ENCODE measurements at regions not wholly inside any gene's neighbourhood (a gene's known extent, or its start where the extent isn't known, plus 50 kb on each side); places are given as distances from the start of the nearest gene placed in this dataset.
"Not testable (repeated sequence)": the region's sequence is repeated elsewhere in the genome, so short reads cannot be mapped to it uniquely, and the experiment has no call there.

- no peak for DNase-seq
- in situ Hi-C loops (cut with HindIII; ENCODE audit: low pct_ligation_motif_present, low pct_unique_long_range_greater_than_20kb, low sequenced_read_pairs) = no loop called here
Observed at GRCh38 chr10:120041807-120042559, 149.5 kb downstream of the SEC23IP start.

DNA sequence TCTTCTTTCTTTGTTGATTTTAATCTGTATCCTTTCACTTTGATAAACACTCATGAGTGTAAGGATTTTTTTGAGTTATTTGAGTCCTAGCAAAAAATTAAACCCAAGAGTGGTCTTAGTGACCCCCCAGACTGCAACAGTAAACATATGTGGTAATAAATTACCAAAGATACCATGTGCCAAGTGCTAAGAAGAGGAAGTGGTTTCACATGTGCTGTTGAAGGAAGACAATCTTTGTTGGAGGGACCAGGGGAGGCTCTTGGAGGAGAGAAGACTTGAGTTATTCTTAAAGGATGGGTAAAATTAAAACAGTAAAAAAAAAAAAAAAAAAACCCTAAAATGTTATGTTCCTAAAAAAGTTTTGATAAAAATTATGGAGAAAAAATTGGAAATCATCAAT is 150.2 kb downstream of the SEC23IP start:
- in situ Hi-C loops (cut with HindIII; ENCODE audit: low pct_ligation_motif_present, low pct_unique_long_range_greater_than_20kb, low sequenced_read_pairs) = no loop called here
- no peak for DNase-seq

GRCh38 chr10:120047373-120047772 is 154.8 kb downstream of the SEC23IP start:
- DNase-seq; in situ Hi-C loops (cut with HindIII; ENCODE audit: low pct_ligation_motif_present, low pct_unique_long_range_greater_than_20kb, low sequenced_read_pairs): not testable (repeated sequence)

- in situ Hi-C loops (cut with HindIII; ENCODE audit: low pct_ligation_motif_present, low pct_unique_long_range_greater_than_20kb, low sequenced_read_pairs) = no loop called here
- DNase-seq = no peak
Observed at GRCh38 chr10:120047926-120048325, 155.4 kb downstream of the SEC23IP start.

GRCh38 chr10:120048391-120048790 is 155.9 kb downstream of the SEC23IP start:
- in situ Hi-C loops (cut with HindIII; ENCODE audit: low pct_ligation_motif_present, low pct_unique_long_range_greater_than_20kb, low sequenced_read_pairs) = no loop called here

GRCh38 chr10:120051671-120052070 is 159.1 kb downstream of the SEC23IP start:
- DNase-seq = no peak
- in situ Hi-C loops (cut with HindIII; ENCODE audit: low pct_ligation_motif_present, low pct_unique_long_range_greater_than_20kb, low sequenced_read_pairs) = no loop called here

More at GRCh38 chr10:120048391-120048790, 155.9 kb downstream of the SEC23IP start:
- DNase-seq = no peak

DNA sequence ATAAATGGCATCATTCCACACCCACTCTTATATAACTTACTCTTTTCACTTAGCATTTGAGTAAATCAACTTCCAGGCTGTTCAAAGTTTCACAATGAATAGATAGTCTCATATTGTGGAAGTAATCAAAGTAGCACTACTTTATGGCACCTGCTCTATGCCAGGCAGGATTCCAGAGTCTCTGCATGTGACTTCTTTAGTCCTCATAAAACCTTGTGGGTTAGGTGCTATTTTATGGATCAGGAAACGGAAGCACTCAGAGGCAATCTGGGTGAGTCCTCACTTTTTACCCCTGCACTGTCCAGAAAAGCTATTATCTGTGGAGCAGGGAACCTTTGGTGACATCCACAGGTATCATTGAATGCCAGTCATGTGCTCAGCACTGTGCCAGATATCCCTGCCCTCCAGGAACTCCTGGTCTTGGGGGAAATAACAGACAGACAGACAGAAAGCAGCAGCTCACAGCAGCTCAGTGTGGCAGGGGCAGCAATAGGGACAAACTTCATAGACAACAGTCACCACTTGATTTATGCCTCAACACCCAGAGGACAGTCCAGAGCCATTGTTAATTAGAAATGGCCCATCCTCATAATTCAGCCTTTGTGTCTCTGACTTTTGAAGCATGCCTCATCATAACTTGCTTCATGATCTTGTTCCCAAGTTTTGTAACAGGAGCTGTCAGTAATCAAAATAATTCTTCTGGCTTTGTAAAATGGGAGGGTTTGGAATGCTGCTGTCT is 160.6 kb downstream of the SEC23IP start:
- in situ Hi-C loops (cut with HindIII; ENCODE audit: low pct_ligation_motif_present, low pct_unique_long_range_greater_than_20kb, low sequenced_read_pairs) = no loop called here
- DNase-seq = no peak

DNA sequence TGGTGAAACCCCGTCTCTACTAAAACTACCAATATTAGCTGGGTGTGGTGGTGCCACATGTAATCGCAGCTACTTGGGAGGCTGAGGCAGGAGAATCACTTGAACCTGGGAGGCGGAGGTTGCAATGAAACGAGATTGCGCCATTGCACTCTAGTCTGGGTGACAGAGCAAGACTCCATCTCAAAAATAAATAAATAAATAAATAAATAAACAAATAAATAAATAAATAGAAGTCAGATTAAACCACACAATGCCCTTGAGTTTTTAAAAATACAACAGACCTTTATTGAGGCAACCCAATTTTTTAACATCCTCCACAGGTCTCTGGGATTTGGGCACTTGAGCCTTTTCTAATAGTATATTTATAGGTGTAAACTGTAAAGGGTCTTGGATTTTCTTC is 167.3 kb downstream of the SEC23IP start:
- in situ Hi-C loops (cut with HindIII; ENCODE audit: low pct_ligation_motif_present, low pct_unique_long_range_greater_than_20kb, low sequenced_read_pairs); DNase-seq: not testable (repeated sequence)

- in situ Hi-C loops (cut with HindIII; ENCODE audit: low pct_ligation_motif_present, low pct_unique_long_range_greater_than_20kb, low sequenced_read_pairs) = no loop called here
- DNase-seq = no peak
Observed at GRCh38 chr10:120067427-120067826, 174.9 kb downstream of the SEC23IP start.

GRCh38 chr10:120069700-120070099 is 177.2 kb downstream of the SEC23IP start:
- no peak for DNase-seq
- in situ Hi-C loops (cut with HindIII; ENCODE audit: low pct_ligation_motif_present, low pct_unique_long_range_greater_than_20kb, low sequenced_read_pairs) = no loop called here

DNA sequence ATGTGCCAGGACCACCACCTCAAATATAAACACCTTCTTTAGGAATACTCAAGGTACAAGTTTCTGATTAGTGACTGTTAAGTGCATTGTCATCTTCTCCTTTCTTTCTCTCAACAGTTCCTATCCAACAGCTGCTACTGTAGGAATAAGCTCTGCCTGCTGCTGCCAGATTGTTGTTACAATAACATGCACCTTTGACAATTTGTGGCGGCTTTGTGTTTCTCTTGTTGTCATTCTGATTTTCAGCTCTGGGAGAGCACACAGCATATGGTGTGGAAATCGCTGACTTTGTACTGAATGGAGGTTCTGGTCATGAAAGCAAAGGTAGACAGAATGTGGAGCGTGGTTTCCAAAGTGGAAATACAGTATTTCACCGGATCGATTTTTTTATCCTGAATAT is 182.8 kb downstream of the SEC23IP start:
- no peak for DNase-seq
- in situ Hi-C loops (cut with HindIII; ENCODE audit: low pct_ligation_motif_present, low pct_unique_long_range_greater_than_20kb, low sequenced_read_pairs) = no loop called here

DNA sequence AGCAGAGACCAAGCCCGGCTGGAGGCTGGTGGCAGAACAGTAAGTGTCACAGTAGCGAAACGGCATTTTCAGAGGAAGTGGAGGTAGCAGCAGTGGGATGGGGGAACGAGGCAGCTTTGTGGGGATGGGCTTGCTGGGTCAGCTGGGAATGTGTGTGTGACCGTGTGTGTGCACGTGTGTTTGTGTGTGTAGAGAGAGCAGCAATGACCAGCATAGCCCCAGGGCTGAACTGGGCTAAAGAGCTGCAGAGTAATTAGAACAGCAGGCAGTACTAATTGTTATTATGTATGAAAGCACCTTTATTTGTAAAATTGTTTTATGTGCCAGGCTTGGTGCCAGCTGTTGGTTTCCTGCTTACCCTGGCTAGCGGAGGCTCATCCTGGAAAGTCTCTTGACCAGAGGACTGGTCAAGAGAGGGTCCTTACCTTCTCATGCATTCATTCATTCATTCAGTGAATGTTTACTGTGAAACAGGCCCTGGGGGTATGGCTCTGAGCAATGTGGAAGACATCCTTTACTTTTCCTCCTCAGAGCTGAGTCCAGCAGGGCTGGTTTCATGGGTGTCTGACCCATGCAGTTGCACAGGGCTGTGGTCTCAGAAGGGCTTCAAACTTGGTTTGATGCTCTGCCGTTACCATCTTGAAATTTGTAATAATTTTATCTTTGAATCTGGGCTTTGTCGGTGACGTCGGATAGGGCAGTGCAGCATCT is 184.6 kb downstream of the SEC23IP start:
- in situ Hi-C loops (cut with HindIII; ENCODE audit: low pct_ligation_motif_present, low pct_unique_long_range_greater_than_20kb, low sequenced_read_pairs) = no loop called here
- DNase-seq = no peak

DNA sequence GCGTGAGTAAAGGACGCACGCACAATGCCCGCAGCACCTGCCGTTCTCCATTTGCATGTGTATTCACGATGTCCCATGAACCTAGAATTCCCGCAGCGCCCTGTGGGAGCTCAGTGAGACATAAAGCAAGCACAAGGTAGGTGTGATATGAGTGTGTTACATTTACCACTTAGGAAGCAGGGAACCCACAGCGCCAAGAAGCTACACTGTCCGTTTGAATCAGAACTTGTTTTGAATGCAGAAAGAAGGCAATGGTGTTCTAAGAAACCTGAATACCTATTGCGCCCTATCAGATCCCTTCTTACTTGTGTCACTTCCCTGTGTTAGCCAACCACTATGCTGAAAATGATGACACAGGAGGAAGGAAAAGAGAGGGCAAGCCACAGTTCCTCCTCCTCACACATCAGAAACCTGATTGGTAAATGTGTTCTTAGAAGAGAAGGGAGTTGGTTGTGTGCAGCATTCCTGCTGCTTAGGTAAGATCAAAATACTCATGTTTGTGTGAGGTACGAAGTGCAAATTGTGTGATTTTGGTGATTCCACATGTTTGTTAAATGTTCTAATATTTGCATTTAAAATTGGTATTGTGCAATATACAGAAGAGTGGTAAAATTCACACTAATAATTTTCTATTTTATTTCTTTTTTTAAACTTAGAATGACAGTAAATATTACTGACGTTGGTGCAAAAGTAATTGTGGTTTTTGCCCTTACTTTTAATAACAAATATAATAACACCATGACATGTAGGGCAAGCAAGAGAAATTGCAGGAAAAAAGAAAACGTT is 185.4 kb downstream of the SEC23IP start:
- DNase-seq = no peak
- in situ Hi-C loops (cut with HindIII; ENCODE audit: low pct_ligation_motif_present, low pct_unique_long_range_greater_than_20kb, low sequenced_read_pairs) = no loop called here

DNA sequence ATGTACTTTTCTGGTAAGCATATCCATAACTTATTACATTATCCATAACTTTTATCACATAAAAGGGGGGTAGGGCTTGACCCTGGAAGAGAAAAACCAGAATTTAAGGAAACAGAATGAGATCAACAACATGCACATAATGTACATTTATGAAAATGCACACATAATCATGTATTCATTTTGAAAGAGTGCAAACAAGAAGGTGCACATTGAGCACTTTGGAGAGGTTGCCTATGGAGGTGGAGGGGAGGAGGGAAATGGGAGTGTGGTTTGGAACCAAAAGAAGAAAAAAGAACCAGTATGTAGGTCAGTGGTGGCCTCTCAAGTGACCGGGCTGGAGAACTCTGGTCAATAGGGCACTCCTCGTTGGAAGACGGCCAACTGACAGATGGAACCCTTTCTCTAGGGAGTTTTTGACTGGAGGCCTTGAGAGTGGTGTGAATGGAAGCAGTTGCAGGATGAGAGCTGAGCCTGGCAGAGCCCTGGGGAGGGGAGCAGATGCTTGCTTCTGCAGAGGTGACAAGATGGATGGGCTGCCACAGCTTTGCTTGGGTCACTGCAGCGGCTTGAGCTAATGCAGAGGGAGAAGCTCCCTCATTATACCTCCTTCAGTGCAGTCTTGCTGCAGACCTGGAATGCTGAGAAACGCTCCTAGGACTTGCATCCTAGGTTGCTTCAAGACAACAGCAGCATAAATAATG is 192.7 kb downstream of the SEC23IP start:
- in situ Hi-C loops (cut with HindIII; ENCODE audit: low pct_ligation_motif_present, low pct_unique_long_range_greater_than_20kb, low sequenced_read_pairs) = no loop called here
- DNase-seq = no peak

DNA sequence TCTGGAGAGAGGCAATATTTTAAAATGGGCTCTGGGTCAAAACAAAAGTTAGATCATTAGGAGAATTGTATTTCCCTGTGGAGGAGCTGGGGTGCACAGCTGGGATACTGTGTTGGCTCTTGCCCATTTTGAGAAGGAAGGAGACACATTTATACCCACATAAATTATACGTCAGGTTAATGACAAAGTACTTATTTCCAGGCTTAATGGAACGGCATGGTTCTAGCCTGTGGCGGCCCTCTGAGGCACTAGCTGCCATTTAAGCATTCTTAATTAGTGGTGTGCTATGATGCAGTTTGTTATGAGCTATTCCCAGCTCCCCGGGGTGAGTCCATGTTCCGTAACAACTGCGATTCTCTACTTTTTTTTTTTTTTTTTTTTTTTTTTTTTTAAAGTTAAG is 193.5 kb downstream of the SEC23IP start:
- in situ Hi-C loops (cut with HindIII; ENCODE audit: low pct_ligation_motif_present, low pct_unique_long_range_greater_than_20kb, low sequenced_read_pairs) = no loop called here
- no peak for DNase-seq

DNA sequence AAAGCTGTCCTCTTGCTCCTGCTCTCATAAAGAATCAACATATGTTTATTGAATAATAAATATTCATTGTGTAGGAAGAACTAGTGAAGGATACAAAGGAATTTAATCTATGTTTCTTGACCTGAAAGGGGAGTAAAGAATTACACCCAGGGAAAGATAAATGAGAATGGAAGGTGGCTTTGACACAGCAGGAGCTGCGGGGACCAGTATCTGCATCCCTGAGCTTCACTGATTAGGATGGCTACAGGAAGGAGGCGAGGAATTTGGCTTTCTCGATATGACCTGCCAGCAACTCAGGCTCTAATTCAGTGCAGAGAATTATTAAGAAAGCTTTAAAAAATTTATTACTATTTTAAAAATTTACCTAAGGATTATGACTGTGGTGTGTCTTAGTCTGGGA is 194.6 kb downstream of the SEC23IP start:
- DNase-seq = no peak
- in situ Hi-C loops (cut with HindIII; ENCODE audit: low pct_ligation_motif_present, low pct_unique_long_range_greater_than_20kb, low sequenced_read_pairs) = no loop called here

- in situ Hi-C loops (cut with HindIII; ENCODE audit: low pct_ligation_motif_present, low pct_unique_long_range_greater_than_20kb, low sequenced_read_pairs) = no loop called here
- no peak for DNase-seq
Observed at GRCh38 chr10:120095875-120096274, 203.3 kb downstream of the SEC23IP start.

DNA sequence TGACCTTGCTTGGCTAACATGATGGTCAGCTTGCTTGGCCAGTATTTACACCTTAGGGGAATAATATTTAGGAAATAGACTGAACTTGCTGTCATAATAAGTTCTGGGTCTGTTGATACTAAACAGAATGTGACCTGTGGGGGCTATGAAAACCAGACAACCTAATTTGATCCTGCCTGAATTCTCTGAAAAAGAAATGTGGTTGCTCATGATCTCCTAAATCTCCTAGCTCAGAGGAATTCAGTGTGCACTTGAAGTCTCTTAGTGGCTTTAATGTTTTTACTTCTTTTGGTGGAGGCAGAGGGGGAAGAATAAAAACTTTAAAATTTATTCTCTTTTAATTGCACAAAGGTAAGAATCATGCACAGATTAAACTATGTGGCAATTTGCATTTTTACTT is 205.2 kb downstream of the SEC23IP start:
- in situ Hi-C loops (cut with HindIII; ENCODE audit: low pct_ligation_motif_present, low pct_unique_long_range_greater_than_20kb, low sequenced_read_pairs) = no loop called here
- no peak for DNase-seq
